AG04449 (cell line): ENCODE measurements at regions not wholly inside any gene's neighbourhood (a gene's known extent, or its start where the extent isn't known, plus 50 kb on each side); places are given as distances from the start of the nearest gene placed in this dataset.

ENCODE experiments used
- CTCF ChIA-PET: fragments of 350-600 bp; formaldehyde crosslinking; extraction: SDS; loops from one replicate; lab custom pipeline; 2021; ENCODE audit warnings: antibody characterized with exemption; lab: Yijun Ruan, JAX
- POLR2A ChIA-PET: fragments of 400-600, 350-600 bp; formaldehyde crosslinking; extraction: SDS; loops from one replicate; lab custom pipeline; 2020; ENCODE audit warnings: antibody characterized with exemption, inconsistent platforms; lab: Yijun Ruan, JAX
- DNase-seq: peaks from one replicate; pipeline ENCODE4 v3.0.0-alpha.2; 2010; ENCODE audit warnings: low read depth, low spot score
- H3K4me3 ChIP-seq: 2 replicates; pipeline ENCODE4 v1.5.1; 2011; ENCODE audit warnings: low read depth, mild to moderate bottlenecking, control low read depth, low read length
- TF ChIP-seq, protein P1 (sequence below): IDR thresholded peaks from one replicate; pipeline ENCODE4 v1.5.1; 2011; ENCODE audit warnings: mild to moderate bottlenecking, moderate library complexity, low read length, control low read depth, inconsistent platforms; ENCODE audit not compliant: insufficient read depth; ENCODE audit errors: missing control alignments

DNA sequence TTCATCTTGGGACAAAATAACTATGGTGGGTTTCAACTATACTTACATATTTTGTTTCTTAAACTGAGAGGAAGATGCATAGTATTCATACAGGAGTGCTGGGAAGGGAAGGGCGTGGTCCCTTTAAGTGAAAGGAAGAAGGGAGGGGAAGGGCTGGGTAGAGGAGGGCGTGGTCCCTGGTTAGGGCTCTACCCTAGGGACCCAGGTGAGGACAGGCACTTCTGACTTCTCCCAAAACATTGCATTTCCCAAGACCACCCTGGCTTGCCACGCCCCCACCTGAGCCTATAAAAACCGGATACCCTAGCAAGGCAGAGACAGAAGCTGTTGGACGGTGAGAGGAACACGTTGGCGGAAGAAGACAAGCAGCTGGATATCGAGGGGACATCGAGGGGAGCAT, 157.6 kb upstream of the PLXNA4 start:
- DNase-seq: no peak
- ChIA-PET CTCF (no interaction called here), POLR2A (no interaction called here)
- no peak overlapping the region for H3K4me3 ChIP-seq
- TF ChIP-seq, protein P1, sequence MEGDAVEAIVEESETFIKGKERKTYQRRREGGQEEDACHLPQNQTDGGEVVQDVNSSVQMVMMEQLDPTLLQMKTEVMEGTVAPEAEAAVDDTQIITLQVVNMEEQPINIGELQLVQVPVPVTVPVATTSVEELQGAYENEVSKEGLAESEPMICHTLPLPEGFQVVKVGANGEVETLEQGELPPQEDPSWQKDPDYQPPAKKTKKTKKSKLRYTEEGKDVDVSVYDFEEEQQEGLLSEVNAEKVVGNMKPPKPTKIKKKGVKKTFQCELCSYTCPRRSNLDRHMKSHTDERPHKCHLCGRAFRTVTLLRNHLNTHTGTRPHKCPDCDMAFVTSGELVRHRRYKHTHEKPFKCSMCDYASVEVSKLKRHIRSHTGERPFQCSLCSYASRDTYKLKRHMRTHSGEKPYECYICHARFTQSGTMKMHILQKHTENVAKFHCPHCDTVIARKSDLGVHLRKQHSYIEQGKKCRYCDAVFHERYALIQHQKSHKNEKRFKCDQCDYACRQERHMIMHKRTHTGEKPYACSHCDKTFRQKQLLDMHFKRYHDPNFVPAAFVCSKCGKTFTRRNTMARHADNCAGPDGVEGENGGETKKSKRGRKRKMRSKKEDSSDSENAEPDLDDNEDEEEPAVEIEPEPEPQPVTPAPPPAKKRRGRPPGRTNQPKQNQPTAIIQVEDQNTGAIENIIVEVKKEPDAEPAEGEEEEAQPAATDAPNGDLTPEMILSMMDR: no peak

DNA sequence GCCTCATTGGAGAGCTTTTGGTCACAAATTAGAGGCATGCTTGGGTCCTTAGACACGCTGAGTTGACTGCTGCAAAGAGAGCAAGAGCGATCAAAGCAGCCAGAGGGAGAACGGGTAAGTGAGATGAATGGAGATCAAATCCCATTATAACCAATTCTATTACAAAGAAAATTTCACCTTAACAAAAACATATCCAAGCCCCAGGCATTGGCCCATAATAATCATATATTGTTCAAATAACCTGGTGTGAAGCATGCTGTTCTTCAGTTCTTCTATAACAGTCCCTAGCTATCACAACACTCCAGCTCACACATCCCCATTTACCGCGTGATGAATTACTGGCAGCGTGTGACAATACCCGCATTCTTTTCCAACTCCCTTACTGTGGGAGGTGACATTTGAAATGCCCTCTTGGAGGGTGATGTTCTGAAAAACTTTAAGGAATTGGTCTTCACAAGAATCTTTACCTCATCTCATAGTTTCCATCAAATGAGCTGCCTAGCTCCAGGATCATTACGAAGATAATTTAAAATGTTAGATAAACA, 156.1 kb upstream of the PLXNA4 start:
- H3K4me3 ChIP-seq: no peak overlapping the region
- CTCF ChIA-PET: interaction anchor here (1.6 kb wide), 1 partner anchor 22 kb away, joined by 4 read pairs; no protein-coding TSS in a partner anchor
- POLR2A ChIA-PET: no interaction called here
- DNase-seq: no peak
- TF ChIP-seq, protein P1: no peak

DNA sequence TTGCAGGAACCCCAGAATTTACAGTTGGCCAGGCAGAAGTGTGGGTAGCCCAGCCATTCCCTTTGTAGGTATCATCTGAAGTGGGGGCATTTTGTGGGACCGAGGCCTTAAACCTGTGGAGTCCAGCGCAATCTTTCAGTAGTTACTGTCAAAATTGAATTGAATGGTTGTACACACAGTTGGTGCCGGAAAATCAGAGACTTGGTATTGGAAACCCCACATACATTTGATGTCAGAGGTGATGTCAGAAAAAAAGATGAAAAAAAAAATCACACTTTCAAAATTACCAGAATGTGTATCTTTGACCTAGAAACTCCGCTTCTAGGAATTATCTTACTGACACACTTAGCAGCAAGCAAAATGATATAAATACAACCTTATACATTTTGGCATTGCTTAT, 153.8 kb upstream of the PLXNA4 start:
- no peak overlapping the region for H3K4me3 ChIP-seq
- no peak for DNase-seq
- ChIA-PET CTCF (interaction anchor here (1.2 kb wide), 1 partner anchor 19 kb away, joined by 5 read pairs; no protein-coding TSS in a partner anchor), POLR2A (no interaction called here)
- TF ChIP-seq, protein P1: no peak

DNA sequence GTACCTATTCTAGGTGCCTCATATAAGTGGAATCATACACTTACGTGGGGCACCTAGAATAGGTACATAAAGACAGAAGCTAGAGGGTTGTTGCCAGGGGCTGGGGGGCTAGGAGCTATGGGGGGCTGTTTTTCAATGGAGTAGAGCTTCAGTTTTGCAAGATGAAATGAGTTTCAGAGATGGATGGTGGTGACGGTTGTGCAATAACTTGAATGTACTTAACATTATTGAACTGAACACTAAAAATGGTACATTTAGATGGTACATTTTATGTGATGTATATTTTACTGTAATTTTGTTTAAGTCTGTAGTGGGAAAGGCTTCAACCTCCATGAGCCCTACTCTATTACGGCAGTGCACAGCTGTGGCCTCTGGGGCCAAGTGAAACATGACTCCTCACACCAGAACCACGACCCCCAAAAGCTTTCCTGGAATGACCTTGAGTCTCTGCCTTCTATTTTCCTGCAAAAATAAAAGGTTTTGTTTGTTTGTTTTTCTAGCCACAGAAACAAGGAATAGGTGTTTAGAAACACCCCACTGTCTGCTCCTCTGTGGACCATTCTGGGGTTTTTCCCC, 147.3 kb upstream of the PLXNA4 start:
- no peak for DNase-seq
- ChIA-PET POLR2A (no interaction called here), CTCF (interaction anchor here (1.8 kb wide), 1 partner anchor 13 kb away, joined by 6 read pairs; no protein-coding TSS in a partner anchor)
- TF ChIP-seq, protein P1: no peak
- no peak overlapping the region for H3K4me3 ChIP-seq

DNA sequence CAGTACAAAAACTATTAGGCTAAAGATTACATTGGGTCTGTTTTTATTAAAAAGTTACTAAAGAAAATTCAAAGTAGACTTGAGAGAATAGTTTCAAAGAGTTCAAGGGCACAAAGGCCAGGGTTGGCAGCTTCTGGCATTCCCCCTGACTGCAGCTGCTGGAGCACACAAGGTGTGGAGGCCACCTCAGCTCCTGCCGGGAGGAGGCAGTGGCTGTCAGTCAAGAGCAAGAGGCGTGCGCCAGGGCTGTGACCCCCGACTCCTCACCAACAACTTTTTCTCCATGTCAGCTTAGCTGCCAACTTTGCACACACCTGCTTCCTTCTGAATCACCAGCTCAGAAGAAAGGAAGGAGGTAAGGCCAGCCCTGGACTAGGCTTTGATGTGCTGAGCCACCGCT, 144.6 kb upstream of the PLXNA4 start:
- ChIA-PET POLR2A (no interaction called here), CTCF (interaction anchor here (2.7 kb wide), 1 partner anchor 11 kb away, joined by 9 read pairs; no protein-coding TSS in a partner anchor)
- TF ChIP-seq, protein P1: no peak

DNA sequence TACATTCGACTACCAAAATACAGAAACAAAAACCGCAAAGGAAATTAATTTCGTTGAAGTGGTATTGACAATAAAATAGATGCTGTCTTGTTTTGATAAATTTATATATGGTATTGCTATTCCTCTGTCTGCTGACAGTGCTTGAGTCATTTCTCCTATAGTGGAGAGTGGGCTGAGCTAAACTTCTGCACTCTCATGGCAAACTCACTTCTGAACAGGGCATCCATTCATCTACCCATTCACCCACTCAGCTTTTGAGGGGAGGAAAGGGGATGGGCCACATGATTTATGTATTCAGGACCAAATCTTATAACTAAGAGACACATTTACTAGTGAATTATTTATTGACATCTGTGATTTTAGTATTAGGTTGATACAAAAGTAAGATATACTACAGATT, 137.6 kb upstream of the PLXNA4 start:
- ChIA-PET POLR2A (no interaction called here), CTCF (interaction anchor here (2.3 kb wide), 1 partner anchor 9 kb away, joined by 8 read pairs; no protein-coding TSS in a partner anchor)
- TF ChIP-seq, protein P1: no peak
- H3K4me3 ChIP-seq: no peak overlapping the region
- DNase-seq: no peak

More for the DNA sequence above, 144.6 kb upstream of the PLXNA4 start:
- DNase-seq: no peak
- no peak overlapping the region for H3K4me3 ChIP-seq
